ENCODE measurements at regions not wholly inside any gene's neighbourhood (a gene's known extent, or its start where the extent isn't known, plus 50 kb on each side); places are given as distances from the start of the nearest gene placed in this dataset.

GRCh38 chr17:73694491-73694890, 50.2 kb upstream of the SDK2 start:
- POLR2A ChIA-PET = no interaction called here
- Mint-ChIP-seq H3K4me3 (no peak overlapping the region), H3K9me3 (ENCODE audit: low read depth) (no peaks in the 10 kb centered on the region), H3K36me3 (ENCODE audit: low read depth) (no peaks in the 10 kb centered on the region), H3K4me1 (no peaks in the 10 kb centered on the region), H3K27ac (no peak overlapping the region), H3K27me3 (no peaks in the 10 kb centered on the region)
- intact Hi-C loops (cut with DNase I, micrococcal nuclease) = no loop called here
- CTCF ChIA-PET = no interaction called here
- DNase-seq (no peak), ATAC-seq (no peak)

DNA sequence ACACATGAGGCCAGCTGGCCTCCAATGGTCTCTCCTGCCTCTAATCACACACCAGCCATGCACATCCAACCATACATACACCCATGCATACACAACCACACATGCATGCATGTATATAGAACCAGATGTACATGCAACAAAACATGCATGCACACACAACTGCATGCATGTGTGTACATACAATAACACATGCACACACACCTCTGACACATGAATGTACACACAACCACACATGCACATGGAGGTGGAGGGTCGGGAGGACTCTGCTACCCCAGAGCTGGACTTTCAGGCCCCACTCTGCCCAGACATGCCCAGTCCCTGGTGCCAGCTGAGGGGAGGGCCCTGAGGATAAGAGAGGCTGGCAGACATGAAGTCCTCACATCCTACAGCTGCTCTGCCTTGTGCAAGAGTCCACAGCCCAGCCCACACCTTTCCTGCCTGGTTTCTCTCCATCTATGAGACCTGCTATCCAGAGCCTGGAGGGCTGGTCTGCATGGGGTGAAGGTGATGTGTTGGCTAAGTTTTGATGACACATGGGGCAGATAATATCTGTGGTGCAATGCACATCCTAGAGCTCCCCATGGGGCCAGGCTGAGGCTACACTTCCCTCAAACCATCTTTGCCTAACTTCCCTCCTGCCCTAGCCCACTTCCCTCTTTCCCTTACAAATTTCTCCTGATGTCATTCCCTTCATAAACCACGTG, 50.9 kb upstream of the SDK2 start:
- Mint-ChIP-seq H3K4me1 (no peaks in the 10 kb centered on the region), H3K4me3 (no peak overlapping the region), H3K27ac (no peak overlapping the region), H3K36me3 (ENCODE audit: low read depth) (no peaks in the 10 kb centered on the region), H3K27me3 (no peaks in the 10 kb centered on the region), H3K9me3 (ENCODE audit: low read depth) (no peaks in the 10 kb centered on the region)
- DNase-seq (no peak), ATAC-seq (no peak)
- CTCF ChIA-PET = no interaction called here
- POLR2A ChIA-PET = no interaction called here
- intact Hi-C loops (cut with DNase I, micrococcal nuclease) = no loop called here

DNA sequence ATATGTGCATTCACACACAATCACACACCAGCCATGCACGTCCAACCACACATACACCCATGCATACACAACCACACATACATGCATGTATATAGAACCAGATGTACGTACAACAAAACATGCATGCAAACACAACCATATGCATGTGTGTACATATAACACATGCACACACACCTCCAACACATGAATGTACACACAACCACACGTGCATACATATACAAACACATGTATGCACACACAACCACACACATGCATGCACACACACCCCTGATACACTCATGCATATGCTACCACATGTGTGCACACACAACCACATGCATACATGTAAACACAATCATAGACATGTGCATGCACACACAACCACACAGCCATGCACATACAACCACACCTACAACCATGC, 52.0 kb upstream of the SDK2 start:
- CTCF ChIA-PET = no interaction called here
- POLR2A ChIA-PET = no interaction called here

GRCh38 chr17:73697872-73698271, 53.6 kb upstream of the SDK2 start:
- Mint-ChIP-seq H3K4me3 (no peak overlapping the region), H3K9me3 (ENCODE audit: low read depth) (no peaks in the 10 kb centered on the region), H3K36me3 (ENCODE audit: low read depth) (no peaks in the 10 kb centered on the region), H3K27ac (no peak overlapping the region), H3K4me1 (no peaks in the 10 kb centered on the region), H3K27me3 (no peaks in the 10 kb centered on the region)
- no peak for DNase-seq
- POLR2A ChIA-PET = no interaction called here
- CTCF ChIA-PET = interaction anchor here (0.7 kb wide), 1 partner anchor 12 kb away, joined by 3 read pairs; no protein-coding TSS in a partner anchor
- ATAC-seq = no peak
- intact Hi-C loops (cut with DNase I, micrococcal nuclease) = no loop called here

More for the DNA sequence above, 52.0 kb upstream of the SDK2 start:
- H3K4me3 Mint-ChIP-seq = no peak overlapping the region
- no peaks in the 10 kb centered on the region for H3K36me3 Mint-ChIP-seq (ENCODE audit: low read depth)
- no peaks in the 10 kb centered on the region for H3K27me3 Mint-ChIP-seq
- H3K9me3 Mint-ChIP-seq (ENCODE audit: low read depth) = no peaks in the 10 kb centered on the region
- ATAC-seq (no peak), DNase-seq (no peak)
- intact Hi-C loops (cut with DNase I, micrococcal nuclease) = no loop called here
- H3K27ac Mint-ChIP-seq = no peak overlapping the region
- H3K4me1 Mint-ChIP-seq = no peaks in the 10 kb centered on the region

GRCh38 chr17:73698966-73699365, 54.7 kb upstream of the SDK2 start:
- H3K27ac Mint-ChIP-seq = no peak overlapping the region
- no peaks in the 10 kb centered on the region for H3K27me3 Mint-ChIP-seq
- DNase-seq (no peak), ATAC-seq (no peak)
- ChIA-PET CTCF (no interaction called here), POLR2A (no interaction called here)
- intact Hi-C loops (cut with DNase I, micrococcal nuclease) = no loop called here
- H3K36me3 Mint-ChIP-seq (ENCODE audit: low read depth) = no peaks in the 10 kb centered on the region
- H3K4me3 Mint-ChIP-seq = no peak overlapping the region
- H3K9me3 Mint-ChIP-seq (ENCODE audit: low read depth) = no peaks in the 10 kb centered on the region
- no peaks in the 10 kb centered on the region for H3K4me1 Mint-ChIP-seq

DNA sequence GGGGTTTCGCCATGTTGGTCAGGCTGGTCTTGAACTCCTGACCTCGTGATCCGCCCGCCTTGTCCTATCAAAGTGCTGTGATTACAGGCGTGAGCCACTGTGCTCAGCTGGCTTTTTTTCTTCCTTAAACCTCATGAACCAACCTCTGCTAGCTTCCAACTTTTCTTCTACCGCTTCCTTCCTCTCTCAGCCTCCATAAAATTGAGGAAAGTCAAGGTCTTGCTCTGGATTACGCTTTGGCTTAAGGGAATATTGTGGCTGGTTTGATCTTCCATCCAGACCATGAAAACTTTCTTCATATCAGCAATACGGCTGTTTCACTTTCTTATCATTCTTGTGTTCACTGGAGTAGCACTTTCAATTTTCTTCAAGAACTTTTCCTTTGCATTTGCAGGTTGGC, 57.5 kb upstream of the SDK2 start:
- CTCF ChIA-PET = interaction anchor here (0.5 to 0.8 kb wide), 2 partner anchors 16 to 297 kb away, joined by 3 read pairs; no protein-coding TSS in a partner anchor
- H3K27ac Mint-ChIP-seq = no peak overlapping the region
- no peaks in the 10 kb centered on the region for H3K4me1 Mint-ChIP-seq
- H3K4me3 Mint-ChIP-seq = no peak overlapping the region
- intact Hi-C loops (cut with DNase I, micrococcal nuclease) = no loop called here
- H3K27me3 Mint-ChIP-seq = no peaks in the 10 kb centered on the region
- H3K36me3 Mint-ChIP-seq (ENCODE audit: low read depth) = no peaks in the 10 kb centered on the region
- no peak for ATAC-seq
- H3K9me3 Mint-ChIP-seq (ENCODE audit: low read depth) = no peaks in the 10 kb centered on the region
- no peak for DNase-seq
- POLR2A ChIA-PET = no interaction called here

DNA sequence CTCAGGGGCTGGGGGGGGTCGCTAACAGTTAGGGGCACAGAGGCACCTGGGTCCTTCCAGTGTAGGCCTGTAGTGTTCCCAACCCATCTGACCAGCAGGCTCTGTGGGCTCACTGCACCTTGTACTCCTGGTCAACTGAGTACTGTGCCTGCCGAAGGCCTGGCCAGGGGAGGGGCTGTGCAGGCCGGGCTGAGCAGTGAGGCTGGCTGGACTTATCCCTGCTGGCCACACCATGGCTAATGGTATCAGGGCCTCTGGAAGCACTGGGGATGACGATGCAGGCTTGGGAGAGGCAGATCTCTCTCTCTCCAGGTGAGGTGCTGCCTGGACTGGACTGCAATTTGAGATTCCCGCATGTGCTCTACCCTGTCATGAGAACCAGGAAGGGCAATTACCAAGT, 58.9 kb upstream of the SDK2 start:
- intact Hi-C loops (cut with DNase I, micrococcal nuclease) = no loop called here
- ChIA-PET POLR2A (no interaction called here), CTCF (no interaction called here)
- Mint-ChIP-seq H3K4me3 (no peak overlapping the region), H3K9me3 (ENCODE audit: low read depth) (no peaks in the 10 kb centered on the region), H3K27ac (no peak overlapping the region), H3K4me1 (no peaks in the 10 kb centered on the region), H3K27me3 (no peaks in the 10 kb centered on the region), H3K36me3 (ENCODE audit: low read depth) (no peaks in the 10 kb centered on the region)
- ATAC-seq (no peak), DNase-seq (no peak)

- ChIA-PET CTCF (no interaction called here), POLR2A (no interaction called here)
- intact Hi-C loops (cut with DNase I, micrococcal nuclease) = no loop called here
- ATAC-seq (no peak), DNase-seq (no peak)
- Mint-ChIP-seq H3K27ac (no peak overlapping the region), H3K4me1 (no peaks in the 10 kb centered on the region), H3K27me3 (no peaks in the 10 kb centered on the region), H3K9me3 (ENCODE audit: low read depth) (no peaks in the 10 kb centered on the region), H3K36me3 (ENCODE audit: low read depth) (no peaks in the 10 kb centered on the region), H3K4me3 (no peak overlapping the region)
Observed at GRCh38 chr17:73703917-73704316, 59.7 kb upstream of the SDK2 start.

GRCh38 chr17:73705594-73705993, 61.3 kb upstream of the SDK2 start:
- Mint-ChIP-seq H3K4me1 (peaks cover 6% of the 10 kb centered on the region), H3K27me3 (no peaks in the 10 kb centered on the region), H3K4me3 (no peak overlapping the region), H3K9me3 (ENCODE audit: low read depth) (no peaks in the 10 kb centered on the region), H3K36me3 (ENCODE audit: low read depth) (no peaks in the 10 kb centered on the region), H3K27ac (no peak overlapping the region)
- POLR2A ChIA-PET = no interaction called here
- ATAC-seq (no peak), DNase-seq (no peak)
- intact Hi-C loops (cut with DNase I, micrococcal nuclease) = loop anchor here in 1 of 2 experiments (5.0 kb wide), 1 partner anchor 58 kb away; no protein-coding TSS in a partner anchor
- CTCF ChIA-PET = no interaction called here

DNA sequence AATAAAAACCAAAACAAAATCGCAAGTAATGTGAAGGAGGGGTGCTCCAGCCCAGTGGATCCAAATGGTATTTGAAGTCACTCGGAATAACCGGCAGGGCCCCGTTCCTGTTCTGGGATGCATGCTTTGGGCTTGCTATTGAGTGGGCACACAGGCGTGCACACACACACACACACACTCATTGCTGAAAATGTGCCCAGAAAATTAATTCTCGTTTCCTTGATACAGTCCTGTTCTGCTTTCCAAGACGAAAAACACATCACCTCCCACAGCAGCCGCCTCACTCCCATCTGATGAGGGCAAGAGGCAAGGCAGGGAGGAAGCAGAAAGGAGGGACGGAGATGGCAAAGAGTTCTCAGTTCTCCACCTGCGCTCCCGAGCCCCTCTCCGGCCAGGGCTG, 62.2 kb upstream of the SDK2 start:
- no peaks in the 10 kb centered on the region for H3K27me3 Mint-ChIP-seq
- no peak overlapping the region for H3K27ac Mint-ChIP-seq
- intact Hi-C loops (cut with DNase I, micrococcal nuclease) = loop anchor here in 1 of 2 experiments (5.0 kb wide), 1 partner anchor 59 kb away; no protein-coding TSS in a partner anchor
- H3K4me1 Mint-ChIP-seq = peaks cover 9% of the 10 kb centered on the region
- DNase-seq = no peak
- no peak overlapping the region for H3K4me3 Mint-ChIP-seq
- CTCF ChIA-PET = interaction anchor here (5.5 kb wide), 1 partner anchor 277 kb away, joined by 49 read pairs; no protein-coding TSS in a partner anchor
- ATAC-seq = no peak
- H3K9me3 Mint-ChIP-seq (ENCODE audit: low read depth) = no peaks in the 10 kb centered on the region
- no peaks in the 10 kb centered on the region for H3K36me3 Mint-ChIP-seq (ENCODE audit: low read depth)
- POLR2A ChIA-PET = no interaction called here

- Mint-ChIP-seq H3K4me1 (peaks cover 9% of the 10 kb centered on the region), H3K27me3 (no peaks in the 10 kb centered on the region), H3K36me3 (ENCODE audit: low read depth) (no peaks in the 10 kb centered on the region), H3K4me3 (no peak overlapping the region), H3K27ac (no peak overlapping the region), H3K9me3 (ENCODE audit: low read depth) (no peaks in the 10 kb centered on the region)
- intact Hi-C loops (cut with DNase I, micrococcal nuclease) = loop anchor here in 1 of 2 experiments (5.0 kb wide), 1 partner anchor 60 kb away; no protein-coding TSS in a partner anchor
- ATAC-seq = no peak
- ChIA-PET CTCF (interaction anchor here (5.5 kb wide), 1 partner anchor 277 kb away, joined by 49 read pairs; no protein-coding TSS in a partner anchor), POLR2A (no interaction called here)
- no peak for DNase-seq
Observed at GRCh38 chr17:73706858-73707257, 62.6 kb upstream of the SDK2 start.

- H3K4me3 Mint-ChIP-seq = no peak overlapping the region
- intact Hi-C loops (cut with DNase I, micrococcal nuclease) = loop anchor here in 1 of 2 experiments (5.0 kb wide), 1 partner anchor 60 kb away; no protein-coding TSS in a partner anchor
- no peaks in the 10 kb centered on the region for H3K27me3 Mint-ChIP-seq
- no peaks in the 10 kb centered on the region for H3K9me3 Mint-ChIP-seq (ENCODE audit: low read depth)
- no peak for ATAC-seq
- H3K4me1 Mint-ChIP-seq = peaks cover 9% of the 10 kb centered on the region
- H3K36me3 Mint-ChIP-seq (ENCODE audit: low read depth) = no peaks in the 10 kb centered on the region
- CTCF ChIA-PET = interaction anchor here (5.5 kb wide), 1 partner anchor 278 kb away, joined by 49 read pairs; no protein-coding TSS in a partner anchor
- POLR2A ChIA-PET = no interaction called here
- no peak for DNase-seq
- H3K27ac Mint-ChIP-seq = no peak overlapping the region
Observed at GRCh38 chr17:73707358-73707757, 63.1 kb upstream of the SDK2 start.

Data from activated CD4-positive, alpha-beta T cell treated with anti-CD3 and anti-CD28 coated beads for 36 hours (primary cell).